Activated CD8-positive, alpha-beta T cell treated with anti-CD3 and anti-CD28 coated beads, Interleukin-2, amount 10 ng/mL, durations not matched to agents 7 days and 5 days (primary cell): ENCODE measurements at regions not wholly inside any gene's neighbourhood (a gene's known extent, or its start where the extent isn't known, plus 50 kb on each side); places are given as distances from the start of the nearest gene placed in this dataset.
"Not testable (repeated sequence)": the region's sequence is repeated elsewhere in the genome, so short reads cannot be mapped to it uniquely, and the experiment has no call there.

ENCODE experiments used
- ATAC-seq: fragments of 150-1000 bp; cut with Tn5 transposase; one replicate; pipeline ENCODE4 v1.10.0; 2021; ENCODE audit warnings: moderate library complexity
- CTCF ChIA-PET: fragments of 350-600 bp; sonication (Branson Sonifier 250); formaldehyde crosslinking; loops from one replicate; lab custom pipeline; 2021; ENCODE audit warnings: antibody characterized with exemption; lab: Charles Lee
- POLR2A ChIA-PET: fragments of 350-600 bp; sonication (Branson Sonifier 250); formaldehyde crosslinking; loops from one replicate; lab custom pipeline; 2021; ENCODE audit warnings: antibody characterized with exemption; lab: Charles Lee
- DNase-seq: peaks from one replicate; pipeline ENCODE4 v3.0.0-alpha.2; 2020
- H3K27ac Mint-ChIP-seq: one replicate; pipeline ENCODE4 v1.8.0; 2021; ENCODE audit warnings: mild to moderate bottlenecking, mixed read lengths
- H3K27me3 Mint-ChIP-seq: one replicate; pipeline ENCODE4 v1.8.0; 2021; ENCODE audit warnings: low read depth, mixed read lengths
- H3K36me3 Mint-ChIP-seq: one replicate; pipeline ENCODE4 v1.8.0; 2021; ENCODE audit warnings: low read depth, mixed read lengths
- H3K4me1 Mint-ChIP-seq: one replicate; pipeline ENCODE4 v1.8.0; 2021; ENCODE audit warnings: low read depth, mixed read lengths
- H3K4me3 Mint-ChIP-seq: one replicate; pipeline ENCODE4 v1.8.0; 2021; ENCODE audit warnings: mild to moderate bottlenecking, mixed read lengths
- H3K9me3 Mint-ChIP-seq: one replicate; pipeline ENCODE4 v1.8.0; 2022; ENCODE audit warnings: mixed read lengths; ENCODE audit not compliant: insufficient read depth

DNA sequence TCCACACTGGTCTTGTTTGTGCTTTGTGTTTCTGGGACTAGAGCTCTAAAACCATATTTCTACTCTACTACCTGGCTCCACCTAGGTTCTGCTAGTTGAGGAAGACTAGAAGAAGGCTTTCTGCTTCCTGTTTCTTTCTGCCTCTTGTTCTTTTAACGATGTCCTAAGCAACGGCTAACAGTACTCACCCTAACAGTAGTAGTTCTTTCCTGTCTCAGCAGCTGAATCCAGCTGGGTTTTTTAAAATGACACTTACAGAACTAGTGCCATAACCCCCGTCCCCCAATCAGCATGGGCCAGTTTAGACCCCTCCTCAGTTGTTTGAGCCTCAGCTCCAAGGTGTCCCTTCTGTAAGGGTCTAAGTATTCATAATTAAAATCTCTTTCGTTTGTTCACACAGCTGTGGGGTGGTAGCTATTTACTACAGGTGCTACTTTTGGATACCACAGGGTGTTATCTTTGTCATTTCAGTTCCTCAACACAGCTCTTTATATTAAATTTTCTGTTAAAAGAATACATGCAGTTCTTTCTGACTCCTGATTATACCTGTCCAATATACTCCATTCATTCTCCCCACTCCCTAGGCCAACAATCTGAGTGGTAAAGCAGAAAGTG lies 790.2 kb downstream of the DHX35 start:
- Mint-ChIP-seq H3K36me3 (no peaks in the 10 kb centered on the region), H3K4me3 (no peak overlapping the region), H3K4me1 (no peaks in the 10 kb centered on the region), H3K9me3 (peaks cover 22% of the 10 kb centered on the region), H3K27me3 (no peaks in the 10 kb centered on the region), H3K27ac (no peak overlapping the region)
- DNase-seq (no peak), ATAC-seq (no peak)
- ChIA-PET CTCF (no interaction called here), POLR2A (no interaction called here)

DNA sequence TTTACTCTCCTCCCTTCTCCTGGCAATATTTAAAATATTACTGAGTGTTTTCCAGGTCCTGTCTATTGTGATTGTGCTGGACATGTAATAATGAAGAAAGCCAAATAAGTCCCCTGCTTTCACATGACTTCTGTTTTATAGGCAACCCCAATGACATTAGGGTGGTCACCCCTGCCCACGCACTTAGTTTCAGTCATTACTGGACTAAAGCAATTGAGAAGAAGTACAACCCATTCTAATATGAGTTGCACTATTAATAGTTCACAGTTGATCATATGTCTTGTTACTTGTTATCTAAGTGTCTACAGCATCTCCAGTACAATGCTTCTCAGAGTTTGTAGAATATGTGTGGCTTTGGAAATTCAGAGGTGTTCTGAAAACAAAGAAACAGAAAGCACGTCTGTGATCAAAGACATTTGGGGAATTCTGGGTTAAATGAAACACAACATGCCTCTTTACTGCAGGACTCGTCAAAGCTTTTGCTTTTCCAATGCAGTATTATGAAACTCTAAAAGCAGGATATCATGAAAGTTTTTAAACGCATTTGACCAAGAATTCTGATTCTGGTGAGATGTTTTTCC lies 789.5 kb downstream of the DHX35 start:
- no peak for DNase-seq
- Mint-ChIP-seq H3K4me1 (no peaks in the 10 kb centered on the region), H3K4me3 (no peak overlapping the region), H3K9me3 (peaks cover 22% of the 10 kb centered on the region), H3K27me3 (no peaks in the 10 kb centered on the region), H3K27ac (no peak overlapping the region), H3K36me3 (no peaks in the 10 kb centered on the region)
- ChIA-PET POLR2A (no interaction called here), CTCF (no interaction called here)
- ATAC-seq = no peak

DNA sequence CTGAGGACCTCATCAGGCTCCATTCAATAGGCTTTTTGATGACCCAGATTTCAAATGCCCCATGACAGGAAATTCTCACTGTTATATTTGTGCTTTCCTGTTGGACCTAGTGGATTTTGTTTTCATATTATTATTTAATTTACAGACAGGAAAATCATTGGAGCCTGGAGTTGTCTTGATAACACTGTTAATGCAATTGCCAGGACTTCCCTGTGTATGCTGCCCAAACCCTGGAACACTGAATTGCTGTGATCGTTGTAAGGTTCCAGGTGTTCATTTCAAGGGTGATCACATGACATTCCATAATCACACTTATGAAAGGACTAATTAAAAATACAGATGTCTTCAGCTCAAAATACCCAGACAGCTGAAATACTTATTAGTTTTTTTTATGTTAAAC lies 783.2 kb downstream of the DHX35 start:
- POLR2A ChIA-PET = no interaction called here
- Mint-ChIP-seq H3K4me3 (no peak overlapping the region), H3K9me3 (peaks cover 8% of the 10 kb centered on the region), H3K27ac (no peak overlapping the region), H3K4me1 (no peaks in the 10 kb centered on the region), H3K36me3 (no peaks in the 10 kb centered on the region), H3K27me3 (no peaks in the 10 kb centered on the region)
- CTCF ChIA-PET = no interaction called here
- no peak for DNase-seq
- ATAC-seq = no peak

DNA sequence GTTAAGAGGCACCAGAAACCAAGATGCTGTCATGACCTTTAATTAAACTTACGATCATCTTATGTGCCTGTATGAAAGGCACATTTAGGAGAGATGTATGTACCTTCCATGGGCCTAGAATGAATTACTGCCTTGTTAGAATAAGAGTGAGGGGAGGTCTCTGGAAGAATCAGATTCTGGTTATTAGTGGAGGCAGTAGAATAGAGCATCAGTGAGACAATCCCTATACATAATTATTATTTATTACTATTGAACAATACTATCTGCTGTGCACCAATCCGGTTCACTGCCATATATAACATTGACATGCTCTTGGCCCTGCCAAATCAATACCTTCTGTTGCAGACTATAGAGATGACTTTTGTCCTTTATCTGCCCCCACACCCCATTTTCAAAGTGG lies 776.5 kb downstream of the DHX35 start:
- DNase-seq (no peak), ATAC-seq (no peak)
- ChIA-PET CTCF (no interaction called here), POLR2A (no interaction called here)
- Mint-ChIP-seq H3K27ac (no peak overlapping the region), H3K27me3 (no peaks in the 10 kb centered on the region), H3K36me3 (no peaks in the 10 kb centered on the region), H3K9me3 (no peaks in the 10 kb centered on the region), H3K4me1 (no peaks in the 10 kb centered on the region), H3K4me3 (no peak overlapping the region)

DNA sequence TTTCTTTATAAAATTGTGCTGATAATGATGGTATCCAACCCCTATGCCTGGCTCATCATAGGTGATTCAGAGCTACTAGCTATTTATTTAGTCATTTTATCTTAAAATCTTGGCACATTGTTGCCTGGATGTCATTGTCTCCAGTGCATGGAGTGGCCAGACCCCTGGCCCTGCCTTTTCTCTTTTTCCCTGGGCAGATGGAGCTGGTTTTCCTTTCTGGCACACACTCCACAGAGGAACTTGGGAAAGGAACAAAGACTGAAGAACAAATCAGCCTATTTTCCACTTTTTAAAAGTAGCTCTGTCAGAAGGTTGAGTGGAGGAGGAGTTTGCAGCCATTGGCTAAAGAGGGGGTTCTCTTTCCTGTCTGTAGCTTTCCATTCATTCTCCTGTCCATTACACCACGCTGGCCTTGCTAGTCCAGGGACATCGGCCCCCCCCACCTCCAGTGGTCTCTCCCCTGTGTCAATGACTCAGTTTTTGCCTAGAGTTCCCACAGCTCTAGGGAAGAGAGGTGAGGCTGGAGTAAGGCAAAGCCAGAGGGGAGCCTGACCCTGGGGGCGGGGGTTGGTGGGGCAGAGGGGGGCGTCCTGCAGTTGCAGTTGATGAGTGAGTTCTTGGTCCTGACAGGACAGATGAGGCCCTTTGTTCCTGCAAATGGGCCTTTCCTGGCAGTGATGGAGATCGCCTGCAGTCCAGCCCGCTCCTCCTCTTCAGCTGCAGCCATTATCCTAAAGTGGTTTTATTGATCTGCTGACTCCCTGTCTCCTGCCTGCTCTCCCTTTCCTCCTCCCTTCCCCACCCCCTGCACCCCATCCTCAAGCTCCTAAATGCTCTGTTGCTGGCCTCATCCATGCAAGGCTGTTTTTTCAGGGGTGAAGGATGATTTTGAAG lies 774.5 kb downstream of the DHX35 start:
- Mint-ChIP-seq H3K4me3 (no peak overlapping the region), H3K27me3 (no peaks in the 10 kb centered on the region), H3K4me1 (no peaks in the 10 kb centered on the region), H3K27ac (no peak overlapping the region), H3K36me3 (no peaks in the 10 kb centered on the region), H3K9me3 (no peaks in the 10 kb centered on the region)
- DNase-seq (no peak), ATAC-seq (no peak)
- CTCF ChIA-PET = interaction anchor here (0.7 kb wide), 1 partner anchor 1067 kb away, joined by 3 read pairs; no protein-coding TSS in a partner anchor
- POLR2A ChIA-PET = no interaction called here

DNA sequence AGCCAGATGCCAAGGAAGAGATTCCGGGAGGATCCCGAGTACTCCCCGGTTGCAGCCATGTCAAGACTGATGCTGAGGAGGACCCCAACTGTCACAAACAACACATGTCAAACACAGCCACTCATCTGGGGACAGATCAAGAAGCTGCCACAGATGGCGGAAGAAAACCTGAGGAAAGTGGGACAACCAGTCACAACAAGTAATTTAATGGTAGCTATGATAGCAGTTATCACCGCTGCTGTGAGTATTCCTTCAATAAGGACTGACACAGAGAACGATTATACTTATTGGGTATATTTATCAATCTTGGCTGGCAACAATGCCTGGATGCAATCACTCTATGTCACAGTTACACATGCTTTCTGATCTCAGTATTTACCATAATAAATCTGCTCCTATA lies 763.4 kb downstream of the DHX35 start:
- H3K4me3 Mint-ChIP-seq, ATAC-seq, CTCF ChIA-PET, DNase-seq, H3K27me3 Mint-ChIP-seq, H3K36me3 Mint-ChIP-seq, H3K27ac Mint-ChIP-seq, H3K4me1 Mint-ChIP-seq, POLR2A ChIA-PET: not testable (repeated sequence)
- peaks cover 43% of the 10 kb centered on the region for H3K9me3 Mint-ChIP-seq

DNA sequence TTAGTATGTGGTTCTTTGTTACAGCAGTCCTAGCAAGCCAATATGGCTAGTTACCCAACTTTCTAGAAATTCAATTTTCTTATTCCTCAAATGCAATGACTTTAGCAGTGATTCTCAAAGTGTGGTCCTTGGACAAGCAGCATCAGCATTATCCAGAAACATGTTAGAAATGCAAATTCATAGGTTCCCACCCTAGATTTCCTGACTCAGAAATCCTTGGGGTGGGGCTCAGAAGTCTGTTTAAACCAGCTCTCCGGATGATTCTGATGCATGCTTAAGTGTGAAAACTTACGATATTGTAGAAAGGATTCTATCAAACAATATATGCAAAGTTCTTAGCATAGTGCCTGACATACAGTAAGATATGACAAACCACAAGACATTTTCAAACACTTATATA lies 757.1 kb downstream of the DHX35 start:
- Mint-ChIP-seq H3K27me3 (no peaks in the 10 kb centered on the region), H3K4me3 (no peak overlapping the region), H3K4me1 (no peaks in the 10 kb centered on the region), H3K36me3 (no peaks in the 10 kb centered on the region), H3K9me3 (peaks cover 6% of the 10 kb centered on the region), H3K27ac (no peak overlapping the region)
- no peak for DNase-seq
- ATAC-seq = no peak
- POLR2A ChIA-PET = no interaction called here
- CTCF ChIA-PET = no interaction called here

DNA sequence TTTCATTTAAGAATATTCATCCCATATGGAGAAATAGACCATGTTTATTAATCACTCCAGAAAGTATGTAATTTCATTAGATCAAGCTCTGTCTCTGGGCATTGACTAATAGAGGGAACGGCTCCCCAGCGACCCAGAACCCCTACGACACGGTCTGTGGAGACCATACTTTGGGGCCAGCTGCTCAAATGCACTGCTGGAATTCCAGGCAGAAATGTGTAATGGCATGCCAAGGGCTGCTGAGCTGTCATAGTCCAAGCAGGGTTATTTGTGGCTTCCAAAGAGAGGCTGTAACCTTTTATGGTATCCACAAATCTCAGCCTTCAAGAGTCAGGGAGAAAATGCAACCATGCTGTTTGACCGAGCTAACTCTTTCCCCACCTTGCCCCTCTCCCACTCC lies 755.8 kb downstream of the DHX35 start:
- Mint-ChIP-seq H3K36me3 (no peaks in the 10 kb centered on the region), H3K9me3 (peaks cover 6% of the 10 kb centered on the region), H3K4me3 (no peak overlapping the region), H3K27ac (no peak overlapping the region), H3K27me3 (no peaks in the 10 kb centered on the region), H3K4me1 (no peaks in the 10 kb centered on the region)
- ATAC-seq (no peak), DNase-seq (no peak)
- ChIA-PET POLR2A (no interaction called here), CTCF (no interaction called here)

DNA sequence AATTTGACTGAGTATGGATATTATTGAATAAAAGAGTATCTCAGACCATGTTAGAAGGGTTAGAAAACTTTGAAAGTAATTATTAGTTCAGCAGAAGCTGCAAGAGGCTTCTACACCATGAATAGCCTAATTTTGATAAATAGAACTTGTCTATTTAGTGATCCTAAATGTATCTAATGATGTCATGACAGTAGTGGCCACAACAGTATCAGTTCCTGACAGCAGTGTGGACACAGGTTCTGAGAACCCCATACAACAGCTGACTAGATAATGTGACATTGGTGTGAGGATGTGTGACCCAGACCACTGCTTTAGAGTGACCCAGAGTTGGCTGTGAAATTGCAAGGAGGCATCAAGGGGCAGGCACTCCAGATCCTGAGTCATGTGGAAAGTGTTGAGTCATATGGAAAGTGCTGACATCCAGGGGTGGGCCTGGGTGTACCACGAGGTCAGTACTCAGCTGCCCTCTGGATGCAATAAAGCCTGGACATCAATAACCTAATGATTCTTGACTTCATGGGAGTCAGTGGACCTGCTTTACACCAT lies 754.7 kb downstream of the DHX35 start:
- no peak overlapping the region for H3K27ac Mint-ChIP-seq
- POLR2A ChIA-PET = no interaction called here

DNA sequence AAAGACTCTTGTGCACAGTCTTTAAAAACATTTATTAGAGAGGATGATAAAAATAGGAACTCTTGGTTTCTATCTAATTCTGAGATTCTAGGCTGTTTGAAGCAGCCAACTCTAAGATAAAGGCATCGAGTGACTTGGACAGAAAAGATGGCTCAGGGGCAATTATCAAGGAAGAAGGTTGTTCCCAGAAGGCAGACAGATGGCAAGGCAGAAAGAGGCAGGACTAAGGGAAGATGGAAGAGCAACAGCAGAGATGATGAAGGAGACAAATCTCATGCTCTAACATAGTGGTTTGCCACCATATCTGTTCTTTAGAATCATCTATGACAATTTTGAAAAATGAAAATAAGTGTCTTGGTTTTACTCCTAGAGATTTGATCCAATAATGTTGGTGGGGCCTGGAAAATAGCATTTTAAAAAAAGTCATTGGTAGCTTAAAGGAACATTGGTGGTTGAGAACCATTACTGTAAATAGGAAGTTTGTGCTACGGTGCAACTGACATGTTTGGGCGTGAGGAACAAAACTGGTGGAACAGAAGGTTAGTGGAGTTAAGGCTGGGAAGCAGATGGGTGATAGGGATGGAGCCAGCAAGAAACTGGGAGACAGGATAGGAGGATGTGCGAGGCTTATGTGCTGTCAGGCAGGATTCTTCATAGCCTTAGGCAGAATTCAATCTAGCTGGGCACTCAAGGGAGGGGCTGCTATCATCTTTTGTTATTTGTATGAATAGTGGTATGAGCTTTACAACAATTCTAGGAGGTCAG lies 751.1 kb downstream of the DHX35 start:
- no peak overlapping the region for H3K4me3 Mint-ChIP-seq
- CTCF ChIA-PET = no interaction called here
- no peaks in the 10 kb centered on the region for H3K27me3 Mint-ChIP-seq
- no peak overlapping the region for H3K27ac Mint-ChIP-seq
- ATAC-seq (no peak), DNase-seq (no peak)
- H3K4me1 Mint-ChIP-seq = no peaks in the 10 kb centered on the region
- H3K36me3 Mint-ChIP-seq = no peaks in the 10 kb centered on the region
- H3K9me3 Mint-ChIP-seq = no peaks in the 10 kb centered on the region
- POLR2A ChIA-PET = no interaction called here

More for the DNA sequence above, 754.7 kb downstream of the DHX35 start:
- DNase-seq (no peak), ATAC-seq (no peak)
- peaks cover 1% of the 10 kb centered on the region for H3K9me3 Mint-ChIP-seq
- no peaks in the 10 kb centered on the region for H3K27me3 Mint-ChIP-seq
- no peaks in the 10 kb centered on the region for H3K36me3 Mint-ChIP-seq
- no peaks in the 10 kb centered on the region for H3K4me1 Mint-ChIP-seq
- CTCF ChIA-PET = no interaction called here
- H3K4me3 Mint-ChIP-seq = no peak overlapping the region

DNA sequence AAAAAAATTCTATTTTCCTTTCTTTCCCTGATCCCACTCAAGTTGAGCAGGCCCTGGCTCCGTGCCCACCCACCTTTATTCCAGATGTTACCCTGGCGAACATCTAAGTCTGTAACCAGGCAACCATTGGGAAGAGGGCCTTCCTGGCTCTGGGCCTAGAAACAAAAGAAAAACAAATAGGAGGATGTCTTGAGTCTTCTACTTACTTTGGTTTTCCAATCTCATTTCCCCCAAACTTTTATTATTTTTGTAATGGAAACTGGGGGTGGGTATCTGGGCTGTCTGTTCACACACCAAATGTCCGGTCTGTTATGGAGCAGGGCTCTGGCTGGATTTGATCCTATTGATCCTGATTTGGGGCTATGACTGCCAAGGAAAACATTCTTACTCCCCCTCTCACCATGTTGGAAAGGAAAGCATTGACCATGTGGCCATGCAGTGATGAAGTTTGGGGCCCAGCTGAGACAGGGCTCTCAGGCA lies 744.1 kb downstream of the DHX35 start:
- ATAC-seq (no peak), DNase-seq (no peak)
- Mint-ChIP-seq H3K27me3 (no peaks in the 10 kb centered on the region), H3K9me3 (no peaks in the 10 kb centered on the region), H3K36me3 (no peaks in the 10 kb centered on the region), H3K4me1 (no peaks in the 10 kb centered on the region), H3K4me3 (no peak overlapping the region), H3K27ac (no peak overlapping the region)
- CTCF ChIA-PET = no interaction called here
- POLR2A ChIA-PET = no interaction called here
